Cardiac muscle cell (in vitro differentiated cells and primary cell): ENCODE measurements at regions not wholly inside any gene's neighbourhood (a gene's known extent, or its start where the extent isn't known, plus 50 kb on each side); places are given as distances from the start of the nearest gene placed in this dataset.

Experiments used
- DNase-seq, 2 donors: peaks; one replicate each; pipeline versions ENCODE4 v3.0.0 to v3.0.0-alpha.2; 2010 to 2017; ENCODE audit warnings: low read depth in 1 of 2, low spot score in 1 of 2
- H3K27ac ChIP-seq: fragments of 200-600 bp; sonication (generic); 2 replicates; pipeline ENCODE4 v1.5.1; 2016
- H3K27me3 ChIP-seq: fragments of 200-600 bp; sonication (generic); 2 replicates; pipeline ENCODE4 v1.6.0; 2016; ENCODE audit warnings: control low read depth
- H3K36me3 ChIP-seq: fragments of 200-600 bp; sonication (generic); 2 replicates; pipeline ENCODE4 v1.5.1; 2016; ENCODE audit warnings: control low read depth
- H3K4me1 ChIP-seq: fragments of 200-600 bp; sonication (generic); 2 replicates; pipeline ENCODE4 v1.8.1; 2017; ENCODE audit warnings: low read depth, mild to moderate bottlenecking, mixed run types
- H3K4me3 ChIP-seq: fragments of 200-600 bp; sonication (generic); 2 replicates; pipeline ENCODE4 v1.5.1; 2016; ENCODE audit warnings: mild to moderate bottlenecking
- H3K9me3 ChIP-seq: fragments of 200-600 bp; sonication (generic); 2 replicates; pipeline ENCODE4 v1.5.1; 2017; ENCODE audit warnings: low read depth, mild to moderate bottlenecking, control low read depth
- TF ChIP-seq, protein P1 (sequence below): IDR thresholded peaks from 2 replicates; pipeline ENCODE4 v1.5.1; 2012; ENCODE audit warnings: low read depth, mild to moderate bottlenecking, low read length

DNA sequence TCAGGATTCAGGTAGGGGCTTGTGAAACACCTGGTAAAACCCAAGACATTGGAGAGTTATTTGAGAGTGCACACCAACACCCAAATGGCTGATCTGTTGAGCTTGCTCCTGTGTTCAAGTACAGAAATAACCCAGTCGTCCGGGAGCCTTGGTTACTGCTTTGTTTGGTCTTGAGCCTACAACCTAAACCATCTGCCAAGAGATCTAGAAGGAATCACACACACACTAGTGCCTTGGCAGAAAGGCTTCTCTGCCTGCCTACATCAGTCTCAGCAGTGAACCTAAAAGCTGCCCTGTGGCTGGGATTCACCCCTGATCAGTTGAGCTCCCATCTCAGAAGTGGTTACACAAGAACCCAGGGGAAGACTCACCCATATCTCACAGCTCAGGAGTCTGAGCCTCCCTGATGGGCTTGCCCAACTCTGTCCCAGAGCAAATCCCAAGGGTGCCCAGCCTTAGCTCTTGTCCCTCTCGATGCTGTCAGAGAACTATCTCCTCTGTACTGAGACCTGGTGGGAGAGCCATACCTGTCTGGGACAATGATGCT, 167.6 kb downstream of the CXCL12 start:
- TF ChIP-seq, protein P1, sequence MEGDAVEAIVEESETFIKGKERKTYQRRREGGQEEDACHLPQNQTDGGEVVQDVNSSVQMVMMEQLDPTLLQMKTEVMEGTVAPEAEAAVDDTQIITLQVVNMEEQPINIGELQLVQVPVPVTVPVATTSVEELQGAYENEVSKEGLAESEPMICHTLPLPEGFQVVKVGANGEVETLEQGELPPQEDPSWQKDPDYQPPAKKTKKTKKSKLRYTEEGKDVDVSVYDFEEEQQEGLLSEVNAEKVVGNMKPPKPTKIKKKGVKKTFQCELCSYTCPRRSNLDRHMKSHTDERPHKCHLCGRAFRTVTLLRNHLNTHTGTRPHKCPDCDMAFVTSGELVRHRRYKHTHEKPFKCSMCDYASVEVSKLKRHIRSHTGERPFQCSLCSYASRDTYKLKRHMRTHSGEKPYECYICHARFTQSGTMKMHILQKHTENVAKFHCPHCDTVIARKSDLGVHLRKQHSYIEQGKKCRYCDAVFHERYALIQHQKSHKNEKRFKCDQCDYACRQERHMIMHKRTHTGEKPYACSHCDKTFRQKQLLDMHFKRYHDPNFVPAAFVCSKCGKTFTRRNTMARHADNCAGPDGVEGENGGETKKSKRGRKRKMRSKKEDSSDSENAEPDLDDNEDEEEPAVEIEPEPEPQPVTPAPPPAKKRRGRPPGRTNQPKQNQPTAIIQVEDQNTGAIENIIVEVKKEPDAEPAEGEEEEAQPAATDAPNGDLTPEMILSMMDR = no peak
- H3K27ac ChIP-seq = no peak overlapping the region
- no peak for DNase-seq
- no peak overlapping the region for H3K4me3 ChIP-seq
- H3K4me1 ChIP-seq = no peaks in the 10 kb centered on the region
- no peaks in the 10 kb centered on the region for H3K9me3 ChIP-seq
- H3K36me3 ChIP-seq = no peaks in the 10 kb centered on the region
- H3K27me3 ChIP-seq = no peaks in the 10 kb centered on the region

GRCh38 chr10:44216073-44216472, 168.8 kb downstream of the CXCL12 start:
- Histone ChIP-seq H3K9me3 (no peaks in the 10 kb centered on the region), H3K27me3 (no peaks in the 10 kb centered on the region), H3K36me3 (no peaks in the 10 kb centered on the region), H3K27ac (no peak overlapping the region), H3K4me3 (no peak overlapping the region), H3K4me1 (no peaks in the 10 kb centered on the region)
- TF ChIP-seq, protein P1 = no peak
- DNase-seq = no peak

GRCh38 chr10:44209811-44210210, 175.1 kb downstream of the CXCL12 start:
- Histone ChIP-seq H3K27me3 (no peaks in the 10 kb centered on the region), H3K4me3 (no peak overlapping the region), H3K27ac (peak overlapping the region; percentile 71), H3K36me3 (no peaks in the 10 kb centered on the region), H3K9me3 (no peaks in the 10 kb centered on the region), H3K4me1 (peaks cover 13% of the 10 kb centered on the region)
- no peak for DNase-seq
- TF ChIP-seq, protein P1 = no peak

DNA sequence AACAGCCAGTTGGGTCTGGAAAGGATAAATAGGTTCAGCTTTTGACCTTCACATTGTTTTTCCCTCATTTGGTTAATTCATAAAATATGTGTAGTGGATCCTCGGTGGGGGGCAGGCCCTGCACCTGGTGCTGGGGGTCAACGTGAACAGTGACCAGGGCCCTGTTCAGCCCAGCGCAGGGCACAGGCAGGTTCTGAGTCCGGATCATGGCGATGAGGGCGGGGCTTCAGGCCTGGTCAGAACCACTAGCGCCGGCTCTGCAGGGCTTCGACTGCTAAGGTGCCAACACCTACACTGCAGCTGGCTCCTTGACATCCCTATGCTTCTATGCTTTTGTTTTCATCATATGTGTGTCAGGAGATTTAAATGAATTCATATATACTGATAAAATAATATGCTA, 177.7 kb downstream of the CXCL12 start:
- Histone ChIP-seq H3K9me3 (no peaks in the 10 kb centered on the region), H3K4me1 (peaks cover 13% of the 10 kb centered on the region)
- TF ChIP-seq, protein P1 = no peak

GRCh38 chr10:44206127-44206818, 178.6 kb downstream of the CXCL12 start:
- TF ChIP-seq, protein P1 = no peak
- peak in 1 of 2 donors; percentile 72 for DNase-seq

More for the DNA sequence above, 177.7 kb downstream of the CXCL12 start:
- Histone ChIP-seq H3K27me3 (no peaks in the 10 kb centered on the region), H3K4me3 (no peak overlapping the region), H3K27ac (no peak overlapping the region), H3K36me3 (no peaks in the 10 kb centered on the region)
- DNase-seq = no peak

More at GRCh38 chr10:44206127-44206818, 178.6 kb downstream of the CXCL12 start:
- H3K9me3 ChIP-seq = no peaks in the 10 kb centered on the region
- no peak overlapping the region for H3K27ac ChIP-seq
- no peaks in the 10 kb centered on the region for H3K27me3 ChIP-seq
- H3K4me3 ChIP-seq = no peak overlapping the region
- H3K36me3 ChIP-seq = no peaks in the 10 kb centered on the region
- H3K4me1 ChIP-seq = peaks cover 13% of the 10 kb centered on the region
